Stomach (tissue), 4 donors: ENCODE measurements at regions not wholly inside any gene's neighbourhood (a gene's known extent, or its start where the extent isn't known, plus 50 kb on each side); places are given as distances from the start of the nearest gene placed in this dataset.

Source experiments
- CTCF ChIP-seq, 7 experiments: fragments of 450-650 bp in 4 of 7; fragments of 200-600 bp in 3 of 7; sonication (generic) in 3 of 7; IDR thresholded peaks; one replicate each; pipeline ENCODE4 v1.5.1; 2016 to 2019; ENCODE audit warnings: antibody characterized with exemption in 7 of 7, control low read depth in 2 of 7, mild to moderate bottlenecking in 1 of 7
- POLR2A ChIP-seq, 4 donors: fragments of 450-650 bp; IDR thresholded peaks; one replicate each; pipeline ENCODE4 v1.6.1; 2016; ENCODE audit warnings: antibody characterized with exemption in 4 of 4, control low read depth in 2 of 4, mild to moderate bottlenecking in 1 of 4, moderate library complexity in 1 of 4

- TF ChIP-seq CTCF (IDR thresholded peaks at IDR 0.05) (no peak), POLR2A (IDR thresholded peaks at IDR 0.05) (no peak)
Measured at GRCh38 chr3:177306252-177306651, 109.0 kb upstream of the TBL1XR1 start.
